LoVo (cell line): ENCODE measurements at regions not wholly inside any gene's neighbourhood (a gene's known extent, or its start where the extent isn't known, plus 50 kb on each side); places are given as distances from the start of the nearest gene placed in this dataset.

Experiments
- DNase-seq: peaks from one replicate; pipeline ENCODE4 v3.0.0-alpha.2; 2016; ENCODE audit warnings: low spot score

GRCh38 chr21:27513825-27514224 is 546.9 kb upstream of the ADAMTS5 start:
- DNase-seq, result no peak

DNA sequence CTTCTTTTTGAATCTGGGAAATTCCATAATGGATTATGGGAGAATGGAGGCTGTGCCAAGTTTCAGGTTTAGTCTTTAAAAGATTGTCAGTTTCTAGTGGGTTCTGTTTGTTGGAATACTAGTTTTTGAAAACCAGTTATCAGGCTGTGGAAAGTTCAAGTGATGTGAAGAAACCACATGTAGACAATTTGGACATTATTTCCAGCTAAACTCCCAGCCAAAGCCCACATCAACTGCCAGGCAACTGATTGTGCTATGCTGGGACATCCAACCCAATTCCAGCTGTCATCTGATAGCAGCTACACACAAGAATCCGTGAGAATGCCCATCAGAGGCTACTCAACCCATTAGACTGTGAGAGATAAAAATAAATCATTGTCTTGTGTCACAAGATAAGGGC is 546.1 kb upstream of the ADAMTS5 start:
- DNase-seq, result no peak

- no peak for DNase-seq
Measured at GRCh38 chr21:27511233-27511632, 544.3 kb upstream of the ADAMTS5 start.

- DNase-seq, result no peak
Measured at GRCh38 chr21:27507695-27508094, 540.8 kb upstream of the ADAMTS5 start.

GRCh38 chr21:27505516-27505915 is 538.6 kb upstream of the ADAMTS5 start:
- DNase-seq, result no peak

GRCh38 chr21:27502801-27503200 is 535.9 kb upstream of the ADAMTS5 start:
- DNase-seq, result no peak

GRCh38 chr21:27498025-27498424 is 531.1 kb upstream of the ADAMTS5 start:
- no peak for DNase-seq

DNA sequence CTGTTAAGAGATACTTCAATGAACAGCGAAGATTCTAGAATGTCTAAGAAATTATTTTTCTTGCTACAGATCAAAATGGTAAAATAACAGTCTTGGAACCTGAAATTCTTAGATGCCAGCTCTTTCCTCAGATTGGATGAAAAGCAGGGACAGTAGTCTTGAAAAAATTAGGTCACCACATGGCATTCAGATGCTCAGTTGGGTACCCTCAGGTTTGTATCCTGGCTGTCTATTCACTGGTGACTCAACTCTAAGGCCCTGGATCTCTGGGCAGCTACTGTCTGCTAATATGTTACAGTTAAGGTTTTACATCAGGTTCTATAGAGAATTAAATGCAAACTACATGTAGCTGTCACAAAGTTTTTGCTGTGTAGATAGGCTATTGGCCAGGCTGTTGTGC is 528.9 kb upstream of the ADAMTS5 start:
- DNase-seq, result no peak

- DNase-seq, result no peak
Measured at GRCh38 chr21:27493542-27493941, 526.7 kb upstream of the ADAMTS5 start.

GRCh38 chr21:27487676-27488075 is 520.8 kb upstream of the ADAMTS5 start:
- DNase-seq, result no peak

DNA sequence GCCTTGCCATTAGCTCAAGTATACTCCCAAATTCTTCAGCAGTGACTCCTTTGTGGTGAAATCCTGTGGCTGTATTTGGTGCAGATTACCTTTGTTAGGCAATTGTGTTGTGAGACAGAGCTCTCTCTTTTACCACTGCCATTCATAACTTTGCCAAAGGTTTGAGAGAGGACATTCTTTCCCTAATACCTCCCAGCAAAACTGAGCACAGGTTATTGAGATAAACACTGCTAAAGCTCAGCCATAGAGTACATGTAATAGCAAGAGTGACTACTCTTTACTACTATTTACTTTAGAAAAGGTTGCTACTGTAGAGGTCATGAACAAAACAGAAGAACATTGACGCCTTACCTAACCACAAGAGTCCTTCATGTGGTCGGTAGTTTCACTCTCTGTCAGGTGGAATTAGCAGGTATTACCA is 514.0 kb upstream of the ADAMTS5 start:
- DNase-seq, result no peak

DNA sequence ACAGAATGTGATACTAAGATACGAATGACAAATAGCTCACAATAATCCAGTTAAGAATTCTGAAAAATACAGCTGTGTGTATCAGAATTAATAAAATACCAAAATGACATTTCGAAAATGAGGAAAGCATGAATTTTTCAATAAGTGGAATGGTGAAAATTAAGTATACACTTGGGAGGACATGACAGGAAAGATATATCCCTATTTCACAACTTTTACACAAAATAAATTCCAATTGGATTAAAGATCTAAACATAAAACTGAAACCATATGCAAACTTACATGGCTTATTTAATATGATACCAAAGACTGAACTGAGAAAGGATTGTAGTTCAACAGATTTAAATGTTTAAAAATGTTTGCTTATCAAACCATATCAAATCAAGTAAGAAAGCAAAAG is 510.4 kb upstream of the ADAMTS5 start:
- DNase-seq, result no peak

- DNase-seq, result no peak
Measured at GRCh38 chr21:27476696-27477095, 509.8 kb upstream of the ADAMTS5 start.

DNA sequence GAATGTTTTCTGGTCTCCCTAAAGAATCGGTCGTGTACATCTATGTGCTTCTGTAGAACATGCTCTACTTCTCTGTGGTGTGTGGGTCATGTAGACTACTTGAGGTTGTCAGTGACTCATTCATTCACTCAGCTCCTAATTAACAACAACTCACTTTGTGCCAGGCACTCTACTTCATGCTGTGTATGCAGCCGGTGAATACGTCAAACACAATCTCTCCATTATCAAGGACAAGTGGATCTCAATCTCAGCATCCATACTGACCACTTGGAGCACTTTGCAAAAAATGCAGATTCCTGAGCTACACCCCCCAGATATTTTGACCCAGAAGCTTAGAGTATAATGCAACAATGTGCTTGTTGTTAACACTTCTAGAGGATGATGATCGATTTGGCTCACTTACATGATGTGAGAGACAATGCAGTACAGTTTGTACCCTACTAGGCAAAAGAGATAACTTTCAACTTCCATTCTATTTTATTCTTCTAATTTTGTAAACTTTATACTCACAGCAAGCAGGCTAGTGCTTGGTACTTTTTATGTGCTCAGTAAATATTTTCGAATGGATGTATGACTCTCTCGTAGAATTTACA is 508.6 kb upstream of the ADAMTS5 start:
- no peak for DNase-seq

- no peak for DNase-seq
Measured at GRCh38 chr21:27467366-27467765, 500.5 kb upstream of the ADAMTS5 start.

DNA sequence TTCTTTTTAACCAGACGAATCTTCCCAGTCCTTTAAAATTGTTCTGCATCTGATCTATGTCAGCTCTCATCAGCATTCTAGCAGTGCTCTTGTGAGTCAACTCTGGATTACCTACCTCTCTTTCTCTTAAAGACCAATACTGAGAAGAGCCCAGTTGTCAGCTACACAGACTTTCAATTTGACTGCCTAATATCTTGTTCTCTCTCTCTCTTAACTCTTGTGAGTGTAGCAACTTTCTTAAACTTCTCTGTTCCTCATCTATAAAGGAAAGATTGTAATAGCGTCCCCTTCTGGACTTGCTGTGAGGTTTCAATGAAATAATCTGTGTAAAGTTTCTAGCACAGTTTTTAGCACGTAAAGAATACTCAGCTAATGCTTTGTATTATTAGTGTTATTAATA is 499.3 kb upstream of the ADAMTS5 start:
- DNase-seq, result no peak

GRCh38 chr21:27464648-27465047 is 497.8 kb upstream of the ADAMTS5 start:
- DNase-seq, result no peak

DNA sequence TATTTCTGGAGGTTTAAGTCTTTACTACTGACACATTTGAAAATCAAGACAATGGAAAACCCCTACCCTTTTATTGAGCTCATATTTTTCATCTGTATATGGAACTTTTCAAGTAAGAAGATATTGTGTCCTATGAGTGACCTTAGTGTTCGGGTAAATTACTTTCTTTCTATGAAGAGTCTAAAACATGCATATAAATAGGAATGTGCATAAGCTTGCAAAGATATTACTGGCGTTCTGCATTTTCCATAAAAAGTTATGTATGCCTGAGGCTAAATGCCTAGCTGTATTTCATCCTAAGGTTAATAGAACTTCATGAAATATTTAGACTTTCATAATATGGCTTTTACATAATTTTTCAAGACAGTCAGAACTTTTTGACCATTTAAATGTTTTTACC is 495.8 kb upstream of the ADAMTS5 start:
- no peak for DNase-seq

- no peak for DNase-seq
Measured at GRCh38 chr21:27454234-27454633, 487.3 kb upstream of the ADAMTS5 start.

- DNase-seq, result no peak
Measured at GRCh38 chr21:27451116-27451515, 484.2 kb upstream of the ADAMTS5 start.

DNA sequence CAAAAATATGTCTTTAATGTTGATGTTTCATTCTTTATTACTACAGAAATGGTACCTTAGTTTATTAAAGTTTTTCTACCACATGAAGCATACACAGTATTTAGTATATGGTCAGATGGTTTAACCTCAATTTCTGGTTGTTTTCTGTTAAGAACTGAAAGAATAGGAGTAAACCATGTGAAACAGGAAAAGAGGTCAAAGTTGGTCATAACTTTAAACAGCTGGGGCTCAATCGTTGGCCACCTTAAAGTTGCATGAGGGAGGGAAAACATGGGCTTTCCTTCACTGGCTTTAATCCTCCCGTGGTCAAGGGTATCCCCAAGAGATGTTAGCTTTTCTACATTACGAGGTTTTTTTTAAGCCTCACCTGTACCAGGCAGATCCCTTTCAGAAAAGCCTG is 483.3 kb upstream of the ADAMTS5 start:
- DNase-seq, result no peak

- no peak for DNase-seq
Measured at GRCh38 chr21:27448960-27449359, 482.1 kb upstream of the ADAMTS5 start.

DNA sequence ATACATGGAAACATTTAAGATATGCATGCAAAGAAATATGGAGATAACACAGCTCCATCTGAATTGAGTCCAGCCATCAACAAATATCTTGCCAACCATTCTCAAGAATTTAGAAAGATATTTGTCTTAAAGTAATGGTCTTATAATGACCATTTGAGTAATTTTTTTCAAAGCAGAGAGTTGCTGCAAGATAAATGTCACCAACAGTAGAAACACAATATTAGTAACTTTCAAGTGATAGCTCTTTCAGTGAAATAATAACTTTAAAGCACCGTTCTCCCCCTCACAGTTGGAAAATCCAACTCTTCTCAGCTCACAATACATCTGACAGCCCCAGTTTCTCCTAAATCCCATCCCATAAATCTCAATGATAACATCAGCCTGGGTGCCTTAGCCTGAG is 481.0 kb upstream of the ADAMTS5 start:
- no peak for DNase-seq

DNA sequence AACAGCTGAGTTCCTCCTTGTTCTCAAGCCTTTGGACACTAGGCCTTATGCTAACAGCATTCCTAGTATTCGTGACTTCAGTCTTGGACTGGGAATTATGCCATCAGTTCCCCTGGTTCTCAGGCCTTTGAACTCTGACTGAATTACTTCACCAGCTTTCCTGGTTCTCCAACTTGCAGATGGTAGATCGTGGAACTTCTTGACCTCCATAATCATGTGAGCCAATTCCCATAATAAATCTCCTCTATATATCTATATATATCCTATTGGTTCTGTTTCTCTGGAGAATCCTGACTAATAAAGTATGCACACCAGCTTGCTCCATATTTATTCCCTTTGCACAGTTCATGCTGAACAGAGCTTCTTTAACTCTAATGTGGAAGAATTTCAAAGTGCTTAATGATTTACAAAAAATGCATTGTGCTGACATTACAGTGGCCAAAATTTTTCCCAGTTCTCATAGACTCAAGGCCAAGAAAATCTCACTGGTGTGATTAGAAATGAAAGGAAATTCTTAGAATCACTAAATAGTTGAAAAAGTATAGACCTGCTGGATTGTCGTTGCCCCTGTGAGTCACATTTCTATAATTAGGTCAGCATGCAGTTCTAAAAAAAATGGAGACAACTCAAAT is 462.9 kb upstream of the ADAMTS5 start:
- DNase-seq, result no peak
